ENCODE measurements at regions not wholly inside any gene's neighbourhood (a gene's known extent, or its start where the extent isn't known, plus 50 kb on each side); places are given as distances from the start of the nearest gene placed in this dataset.

DNA sequence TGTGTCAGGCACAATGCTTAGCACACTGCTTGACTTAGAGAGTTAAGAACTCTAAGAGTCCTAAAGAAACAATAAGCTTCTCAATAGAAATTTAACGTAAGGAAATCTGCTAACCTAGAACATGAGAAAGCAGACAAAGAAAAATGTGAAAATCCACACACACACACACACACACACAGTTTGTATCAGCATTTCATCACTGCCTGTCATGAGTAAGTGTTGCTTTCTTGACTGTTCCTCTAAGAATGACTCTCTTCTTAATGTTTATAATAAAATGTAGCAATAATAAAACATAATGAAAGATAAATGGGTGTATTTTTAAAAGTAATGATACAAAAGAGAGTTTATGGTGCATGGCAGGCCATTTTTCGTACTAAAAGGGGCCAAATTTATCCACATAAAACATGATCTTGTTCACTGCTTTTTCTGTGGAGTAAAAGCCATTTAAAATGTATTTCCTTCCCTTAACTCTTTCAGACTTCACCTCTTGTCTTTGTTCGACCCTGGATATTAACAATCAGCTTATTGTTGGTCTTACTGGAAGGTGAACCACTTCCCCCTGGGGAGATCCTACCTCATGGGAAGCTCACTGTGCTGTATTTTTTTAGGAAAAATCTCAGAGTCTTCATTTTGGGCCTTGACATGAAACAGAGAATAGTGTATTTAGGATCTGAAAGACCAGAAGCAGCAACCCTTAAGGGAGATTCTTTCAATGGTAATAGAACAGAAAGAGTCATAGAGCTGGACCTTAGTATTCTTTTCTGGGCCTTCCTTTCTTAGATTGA is 107.3 kb upstream of the ANKRD55 start:
- DNase-seq (ENCODE audit: low read depth): peak; percentile 55
- no peak overlapping the region for H3K4me3 ChIP-seq (ENCODE audit: low read length)
- TF ChIP-seq, protein P1, sequence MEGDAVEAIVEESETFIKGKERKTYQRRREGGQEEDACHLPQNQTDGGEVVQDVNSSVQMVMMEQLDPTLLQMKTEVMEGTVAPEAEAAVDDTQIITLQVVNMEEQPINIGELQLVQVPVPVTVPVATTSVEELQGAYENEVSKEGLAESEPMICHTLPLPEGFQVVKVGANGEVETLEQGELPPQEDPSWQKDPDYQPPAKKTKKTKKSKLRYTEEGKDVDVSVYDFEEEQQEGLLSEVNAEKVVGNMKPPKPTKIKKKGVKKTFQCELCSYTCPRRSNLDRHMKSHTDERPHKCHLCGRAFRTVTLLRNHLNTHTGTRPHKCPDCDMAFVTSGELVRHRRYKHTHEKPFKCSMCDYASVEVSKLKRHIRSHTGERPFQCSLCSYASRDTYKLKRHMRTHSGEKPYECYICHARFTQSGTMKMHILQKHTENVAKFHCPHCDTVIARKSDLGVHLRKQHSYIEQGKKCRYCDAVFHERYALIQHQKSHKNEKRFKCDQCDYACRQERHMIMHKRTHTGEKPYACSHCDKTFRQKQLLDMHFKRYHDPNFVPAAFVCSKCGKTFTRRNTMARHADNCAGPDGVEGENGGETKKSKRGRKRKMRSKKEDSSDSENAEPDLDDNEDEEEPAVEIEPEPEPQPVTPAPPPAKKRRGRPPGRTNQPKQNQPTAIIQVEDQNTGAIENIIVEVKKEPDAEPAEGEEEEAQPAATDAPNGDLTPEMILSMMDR (IDR thresholded peaks at IDR 0.05; ENCODE audit: insufficient read depth, low read depth, low read length, missing control alignments): no peak

DNA sequence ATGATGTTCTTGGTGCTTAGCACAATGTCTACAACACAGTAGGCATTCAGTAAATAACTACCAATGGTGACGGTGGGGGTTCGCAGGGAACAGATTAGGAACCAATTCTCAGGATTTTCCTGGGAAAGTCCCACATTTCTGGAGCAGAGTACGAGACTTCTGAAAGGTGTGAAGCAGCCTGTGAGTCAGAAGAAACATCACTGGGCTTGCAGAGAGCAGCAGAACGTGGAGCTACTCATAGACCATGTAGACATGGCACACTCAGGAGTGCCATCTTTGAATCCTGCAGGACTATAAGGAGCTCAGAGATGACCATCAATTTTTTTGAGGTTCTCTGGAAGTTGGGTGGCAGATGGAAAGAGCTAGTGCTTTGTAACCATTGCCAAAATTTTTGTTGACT is 106.6 kb upstream of the ANKRD55 start:
- TF ChIP-seq, protein P1 (IDR thresholded peaks at IDR 0.05; ENCODE audit: insufficient read depth, low read depth, low read length, missing control alignments): no peak
- no peak overlapping the region for H3K4me3 ChIP-seq (ENCODE audit: low read length)
- peak; percentile 70 for DNase-seq (ENCODE audit: low read depth)

DNA sequence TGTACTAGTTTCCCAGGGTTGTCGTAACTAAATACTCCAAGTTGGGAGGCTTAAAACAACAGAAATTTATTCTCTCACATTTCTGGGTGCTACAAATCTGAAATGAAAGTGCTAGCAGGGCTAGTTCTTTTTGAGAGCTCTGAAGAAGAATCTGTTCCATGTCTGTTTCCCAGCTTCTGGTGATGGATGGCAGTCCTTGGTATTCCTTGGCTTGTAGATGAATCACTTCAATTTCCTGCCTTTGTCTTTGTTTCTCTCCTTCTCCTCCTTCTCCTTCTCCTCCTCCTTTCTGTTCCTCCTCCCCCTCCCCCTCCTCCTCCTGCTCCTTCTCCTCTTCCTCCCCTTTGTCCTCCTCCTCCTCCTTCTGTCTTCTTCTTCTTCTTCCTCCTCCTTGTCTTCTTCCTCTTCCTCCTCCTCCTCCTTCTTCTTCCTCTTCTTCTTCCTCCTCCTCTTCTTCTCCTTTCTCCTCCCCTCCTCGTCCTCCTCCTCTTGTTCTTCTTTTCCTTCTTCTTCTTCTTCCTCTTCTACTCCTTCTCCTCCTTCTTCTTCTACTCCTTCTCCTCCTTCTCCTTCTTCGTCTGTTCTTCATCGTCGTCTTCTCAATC is 104.7 kb upstream of the ANKRD55 start:
- H3K4me3 ChIP-seq (ENCODE audit: low read length): no peak overlapping the region
- TF ChIP-seq, protein P1 (IDR thresholded peaks at IDR 0.05; ENCODE audit: insufficient read depth, low read depth, low read length, missing control alignments): no peak
- DNase-seq (ENCODE audit: low read depth): no peak

DNA sequence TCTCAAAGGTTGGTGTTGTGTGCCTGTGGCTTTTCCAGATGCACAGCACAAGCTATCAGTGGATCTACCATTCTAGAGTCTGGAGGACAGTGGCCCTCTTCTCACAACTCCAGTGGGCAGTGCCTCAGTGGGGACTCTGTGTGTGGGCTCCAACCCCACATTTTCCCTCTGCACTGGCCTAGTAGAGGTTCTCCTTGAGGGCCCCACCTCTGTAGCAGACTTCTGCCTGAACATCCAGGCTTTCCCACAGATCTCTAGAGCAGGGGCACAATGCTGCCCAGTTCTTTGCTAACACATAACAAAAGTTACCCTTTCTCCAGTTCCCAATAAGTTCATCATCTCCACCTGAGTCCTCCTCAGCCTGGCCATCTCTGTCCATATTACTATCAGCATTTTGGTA is 102.1 kb upstream of the ANKRD55 start:
- DNase-seq (ENCODE audit: low read depth): no peak
- TF ChIP-seq, protein P1 (IDR thresholded peaks at IDR 0.05; ENCODE audit: insufficient read depth, low read depth, low read length, missing control alignments): no peak
- no peak overlapping the region for H3K4me3 ChIP-seq (ENCODE audit: low read length)

DNA sequence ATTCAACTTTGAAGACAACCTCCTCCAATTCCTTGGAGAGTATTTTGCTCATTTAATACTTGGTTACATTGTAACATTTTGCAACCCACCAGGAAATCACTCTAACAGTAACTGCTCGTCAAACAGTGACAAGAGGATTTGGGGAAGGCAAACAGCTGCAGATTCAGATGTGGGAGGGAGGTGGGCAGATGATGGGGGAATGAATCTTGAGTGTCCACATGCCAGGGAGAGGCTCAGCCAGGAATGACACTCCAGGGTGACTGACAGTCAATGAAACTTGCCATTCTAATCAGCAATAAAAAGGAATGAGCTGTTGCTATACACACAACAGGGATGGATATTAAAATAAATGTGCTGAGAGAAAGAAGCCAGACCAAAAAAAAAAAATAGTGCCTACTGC is 97.7 kb upstream of the ANKRD55 start:
- no peak for DNase-seq (ENCODE audit: low read depth)
- H3K4me3 ChIP-seq (ENCODE audit: low read length): no peak overlapping the region
- TF ChIP-seq, protein P1 (IDR thresholded peaks at IDR 0.05; ENCODE audit: insufficient read depth, low read depth, low read length, missing control alignments): no peak

DNA sequence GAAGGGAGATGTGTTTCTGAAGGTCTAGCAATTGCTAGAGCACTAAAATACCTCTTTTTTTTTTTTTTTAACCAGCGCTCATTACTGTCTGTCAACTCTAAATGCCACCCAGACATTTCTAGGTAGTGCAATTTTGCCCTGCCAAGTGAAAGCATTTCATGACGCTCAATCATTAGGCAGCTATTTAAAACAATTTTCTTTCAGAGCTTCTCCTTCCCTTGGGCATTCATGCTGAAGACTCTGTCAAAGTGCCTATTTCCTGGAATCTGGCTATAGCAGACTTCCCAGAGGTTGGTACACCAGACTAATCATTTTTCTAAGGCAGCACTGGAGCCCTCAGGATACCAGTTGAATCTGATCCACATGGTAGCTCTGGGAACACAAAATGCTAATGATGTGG is 97.0 kb upstream of the ANKRD55 start:
- no peak for DNase-seq (ENCODE audit: low read depth)
- no peak overlapping the region for H3K4me3 ChIP-seq (ENCODE audit: low read length)
- TF ChIP-seq, protein P1 (IDR thresholded peaks at IDR 0.05; ENCODE audit: insufficient read depth, low read depth, low read length, missing control alignments): no peak

All from epithelial cell of esophagus (primary cell).